Gastroesophageal sphincter (tissue), 4 donors: ENCODE measurements at regions not wholly inside any gene's neighbourhood (a gene's known extent, or its start where the extent isn't known, plus 50 kb on each side); places are given as distances from the start of the nearest gene placed in this dataset.

Source experiments
- ATAC-seq: fragments of 150-250 bp; one replicate; pipeline ENCODE4 v1.9.1; 2016; ENCODE audit warnings: mild to moderate bottlenecking, moderate library complexity
- H3K27ac ChIP-seq, 4 donors: fragments of 200-600 bp; sonication (generic) in 3 of 4; 1 replicate in 3 of 4; 2 replicates in 1 of 4; pipeline ENCODE4 v1.5.1; 2016 to 2019
- H3K27me3 ChIP-seq: fragments of 200-600 bp; sonication (generic); one replicate; pipeline ENCODE4 v1.5.1; 2019
- H3K36me3 ChIP-seq, 2 donors: fragments of 200-600 bp; sonication (generic); one replicate each; pipeline ENCODE4 v1.5.1; 2019; ENCODE audit warnings: control low read depth in 1 of 2
- H3K4me1 ChIP-seq, 3 donors: fragments of 200-600 bp; sonication (generic); 1 replicate in 2 of 3; 2 replicates in 1 of 3; pipeline ENCODE4 v1.5.1; 2016 to 2019; ENCODE audit warnings: control low read depth in 2 of 3
- H3K4me3 ChIP-seq, 2 donors: fragments of 200-600 bp; sonication (generic); one replicate each; pipeline ENCODE4 v1.5.1; 2019; ENCODE audit warnings: mild to moderate bottlenecking in 1 of 2, moderate library complexity in 1 of 2
- H3K9me3 ChIP-seq, 3 donors: fragments of 200-600 bp; sonication (generic); one replicate each; pipeline ENCODE4 v1.5.1; 2017 to 2019; ENCODE audit warnings: control low read depth in 2 of 3
- CTCF ChIP-seq, 4 experiments: fragments of 200-600 bp in 2 of 4; fragments of 450-650 bp in 2 of 4; sonication (generic) in 1 of 4; IDR thresholded peaks; one replicate each; pipeline ENCODE4 v1.5.1; 2017 to 2019; ENCODE audit warnings: antibody characterized with exemption in 4 of 4, mild to moderate bottlenecking in 2 of 4, moderate library complexity in 2 of 4
- EP300 ChIP-seq: sonication (generic); formaldehyde crosslinking; IDR thresholded peaks from one replicate; pipeline ENCODE4 v1.6.1; 2017; ENCODE audit warnings: antibody characterized with exemption, mild to moderate bottlenecking
- POLR2A ChIP-seq, 2 donors: fragments of 450-650 bp; IDR thresholded peaks; one replicate each; pipeline ENCODE4 v1.6.1; 2017; ENCODE audit warnings: antibody characterized with exemption in 2 of 2, mild to moderate bottlenecking in 2 of 2, moderate library complexity in 1 of 2
- POLR2AphosphoS5 ChIP-seq: sonication (generic); formaldehyde crosslinking; IDR thresholded peaks from one replicate; pipeline ENCODE4 v1.6.1; 2017; ENCODE audit warnings: antibody characterized with exemption
- whole genome bisulfite sequencing, 2 donors: methylation state at CpG; one replicate each; pipeline ENCODE4 v1.1.5; 2018; ENCODE audit warnings: low coverage in 1 of 2; 5-methylcytosine and 5-hydroxymethylcytosine counted together

DNA sequence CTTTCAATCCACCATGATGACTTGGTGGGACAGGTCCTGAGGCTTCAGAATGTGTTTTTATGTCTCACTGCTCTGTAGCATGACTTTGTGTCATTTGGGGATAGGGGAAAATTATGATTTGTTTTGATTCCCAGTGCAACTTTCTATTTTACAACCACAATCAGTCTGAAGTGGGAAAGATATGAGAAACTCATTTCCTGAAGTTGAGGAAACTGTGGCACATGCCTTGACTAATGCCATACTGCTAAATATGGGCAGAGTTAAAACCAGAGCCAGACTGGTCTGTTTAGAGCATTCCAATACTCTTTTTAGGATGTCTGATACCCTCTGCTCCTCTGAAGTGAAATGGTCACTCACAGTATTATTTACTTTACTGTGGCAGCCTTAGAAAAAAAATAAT lies 307.7 kb downstream of the ADRA2A start:
- H3K27ac ChIP-seq, result no peak overlapping the region
- H3K27me3 ChIP-seq, result peaks cover 10% of the 10 kb centered on the region
- TF ChIP-seq EP300, result no peak
- no peak for TF ChIP-seq POLR2AphosphoS5
- no peak for TF ChIP-seq CTCF (IDR thresholded peaks at IDR 0.05)
- no peak for TF ChIP-seq POLR2A (IDR thresholded peaks at IDR 0.05)
- ATAC-seq, result no peak
- no peaks in the 10 kb centered on the region for H3K4me1 ChIP-seq
- H3K4me3 ChIP-seq, result no peak overlapping the region
- H3K9me3 ChIP-seq, result no peaks in the 10 kb centered on the region
- H3K36me3 ChIP-seq, result no peaks in the 10 kb centered on the region

- H3K9me3 ChIP-seq, result no peaks in the 10 kb centered on the region
- TF ChIP-seq CTCF (IDR thresholded peaks at IDR 0.05) (no peak), POLR2A (IDR thresholded peaks at IDR 0.05) (no peak), EP300 (no peak)
- H3K27ac ChIP-seq, result no peak overlapping the region
- WGBS, 2 donors, result 68 to 73% methylated on average over 5 of the region's 5 CpGs
- no peaks in the 10 kb centered on the region for H3K36me3 ChIP-seq
- no peak for ATAC-seq
- no peak overlapping the region for H3K4me3 ChIP-seq
- H3K27me3 ChIP-seq, result no peaks in the 10 kb centered on the region
- no peaks in the 10 kb centered on the region for H3K4me1 ChIP-seq
These were observed 314.2 kb downstream of the ADRA2A start for GRCh38 chr10:111390813-111391563.

GRCh38 chr10:111392159-111392558 lies 315.3 kb downstream of the ADRA2A start:
- TF ChIP-seq POLR2A (IDR thresholded peaks at IDR 0.05) (no peak), CTCF (IDR thresholded peaks at IDR 0.05) (no peak), POLR2AphosphoS5 (no peak), EP300 (no peak)
- Histone ChIP-seq H3K27ac (no peak overlapping the region), H3K9me3 (no peaks in the 10 kb centered on the region), H3K27me3 (no peaks in the 10 kb centered on the region), H3K4me1 (no peaks in the 10 kb centered on the region), H3K36me3 (no peaks in the 10 kb centered on the region), H3K4me3 (no peak overlapping the region)
- WGBS, 2 donors, result 25 to 28% methylated on average over 2 of the region's 2 CpGs
- no peak for ATAC-seq

DNA sequence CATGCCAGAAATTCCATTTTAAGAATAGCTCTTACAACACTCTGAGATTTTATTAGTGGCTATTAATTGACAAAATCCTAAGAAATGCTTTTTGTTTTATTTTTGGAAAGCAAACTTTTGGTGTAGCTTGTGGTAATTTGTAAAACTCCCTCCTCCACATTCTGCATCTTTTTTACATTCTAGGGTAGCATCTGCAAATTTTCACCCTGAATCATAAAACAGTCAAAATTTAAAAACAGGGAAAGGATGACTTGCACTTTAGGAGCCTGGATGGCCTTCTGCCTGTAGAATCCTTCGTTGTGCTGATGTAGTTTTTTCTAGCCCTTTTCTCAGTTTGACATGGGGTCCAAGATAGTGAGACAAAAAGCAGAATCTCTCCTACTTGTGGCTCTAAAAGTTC lies 316.1 kb downstream of the ADRA2A start:
- H3K4me3 ChIP-seq, result no peak overlapping the region
- H3K36me3 ChIP-seq, result no peaks in the 10 kb centered on the region
- H3K9me3 ChIP-seq, result no peaks in the 10 kb centered on the region
- TF ChIP-seq POLR2A (IDR thresholded peaks at IDR 0.05), result no peak
- no peak for TF ChIP-seq POLR2AphosphoS5
- no peak for TF ChIP-seq EP300
- no peak for TF ChIP-seq CTCF (IDR thresholded peaks at IDR 0.05)
- WGBS, 2 donors, result 0 to 8% methylated on average over 1 of the region's 1 CpG
- no peak for ATAC-seq
- no peak overlapping the region for H3K27ac ChIP-seq
- H3K4me1 ChIP-seq, result no peaks in the 10 kb centered on the region
- H3K27me3 ChIP-seq, result peaks cover under 1% of the 10 kb centered on the region

DNA sequence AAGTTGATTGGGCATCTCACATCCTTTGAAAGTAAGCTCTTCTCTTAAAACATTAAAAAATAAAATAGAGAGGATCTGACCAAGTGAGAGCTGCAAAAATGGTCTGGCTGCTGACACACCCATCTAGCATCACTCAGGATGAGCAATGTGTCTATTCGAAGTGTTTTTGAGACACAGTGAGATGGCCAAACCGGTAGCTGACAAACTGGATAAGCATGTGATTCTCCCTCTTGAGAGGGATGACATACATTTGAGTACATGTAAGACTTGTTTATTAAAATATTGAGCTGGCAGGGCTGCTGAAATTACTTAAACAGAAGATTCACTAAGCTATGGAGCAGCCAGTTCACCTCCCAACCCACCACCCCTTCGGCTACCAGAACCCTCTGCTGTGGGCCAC lies 333.9 kb downstream of the ADRA2A start:
- Histone ChIP-seq H3K27me3 (peaks cover 3% of the 10 kb centered on the region), H3K36me3 (no peaks in the 10 kb centered on the region), H3K4me1 (no peaks in the 10 kb centered on the region), H3K4me3 (no peak overlapping the region), H3K9me3 (no peaks in the 10 kb centered on the region), H3K27ac (no peak overlapping the region)
- WGBS, 2 donors, result 54 to 70% methylated on average over 2 to 3 of the region's 3 CpGs
- no peak for TF ChIP-seq POLR2A (IDR thresholded peaks at IDR 0.05)
- TF ChIP-seq POLR2AphosphoS5, result no peak
- TF ChIP-seq CTCF (IDR thresholded peaks at IDR 0.05), result no peak
- no peak for TF ChIP-seq EP300
- ATAC-seq, result no peak
